Muscle layer of duodenum (tissue), 2 donors: ENCODE measurements at regions not wholly inside any gene's neighbourhood (a gene's known extent, or its start where the extent isn't known, plus 50 kb on each side); places are given as distances from the start of the nearest gene placed in this dataset.
"Not testable (repeated sequence)": the region's sequence is repeated elsewhere in the genome, so short reads cannot be mapped to it uniquely, and the experiment has no call there.

ENCODE experiments used
- H3K27ac ChIP-seq: one replicate; pipeline ENCODE4 v1.7.0; 2013; ENCODE audit warnings: mild to moderate bottlenecking, low read length
- H3K27me3 ChIP-seq: one replicate; pipeline ENCODE4 v1.7.0; 2013; ENCODE audit warnings: low read depth, mild to moderate bottlenecking, control low read depth, low read length
- H3K36me3 ChIP-seq, 2 donors: one replicate each; pipeline ENCODE4 v1.7.0; 2013; ENCODE audit warnings: low read length in 2 of 2, control low read depth in 1 of 2, mild to moderate bottlenecking in 1 of 2; ENCODE audit not compliant: insufficient read depth in 2 of 2, control insufficient read depth in 1 of 2
- H3K4me1 ChIP-seq, 2 donors: one replicate each; pipeline ENCODE4 v1.7.0; 2013; ENCODE audit warnings: low read length in 2 of 2, mild to moderate bottlenecking in 2 of 2, control low read depth in 1 of 2, moderate library complexity in 1 of 2; ENCODE audit not compliant: insufficient read depth in 2 of 2, control insufficient read depth in 1 of 2
- H3K4me3 ChIP-seq, 2 donors: one replicate each; pipeline ENCODE4 v1.7.0; 2013; ENCODE audit warnings: low read length in 2 of 2, low read depth in 1 of 2, mild to moderate bottlenecking in 1 of 2
- H3K9me3 ChIP-seq, 2 donors: one replicate each; pipeline ENCODE4 v1.7.0; 2013; ENCODE audit warnings: low read length in 2 of 2, control low read depth in 1 of 2, mild to moderate bottlenecking in 1 of 2; ENCODE audit not compliant: control insufficient read depth in 1 of 2
- donor health status: healthy.

- H3K27me3 ChIP-seq, H3K4me3 ChIP-seq, H3K36me3 ChIP-seq, H3K4me1 ChIP-seq, H3K27ac ChIP-seq, H3K9me3 ChIP-seq: not testable (repeated sequence)
These were observed 180.4 kb upstream of the ZNF184 start for GRCh38 chr6:27653143-27653825.

DNA sequence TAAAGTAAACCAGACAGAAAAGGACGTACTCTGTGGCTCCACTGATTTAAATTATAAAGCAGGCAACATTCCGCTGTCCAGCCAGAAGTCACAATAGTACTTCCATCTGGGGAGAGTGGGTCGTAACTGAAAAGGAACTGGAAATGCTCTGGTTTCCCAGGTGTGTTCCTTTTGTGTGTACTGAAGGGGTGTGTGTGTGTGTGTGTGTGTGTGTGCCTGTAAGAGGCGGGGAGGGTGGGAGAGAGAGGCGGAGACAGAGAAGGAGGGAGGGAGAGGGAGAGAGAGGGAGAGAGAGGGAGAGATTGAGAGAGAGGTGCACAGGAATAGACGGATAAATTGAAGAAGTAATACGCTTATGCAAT is 178.4 kb upstream of the ZNF184 start:
- H3K4me3 ChIP-seq: no peak overlapping the region
- H3K27ac ChIP-seq: no peak overlapping the region
- no peaks in the 10 kb centered on the region for H3K27me3 ChIP-seq
- H3K9me3 ChIP-seq: peaks cover 0 to 7% of the 10 kb centered on the region in 2 donors
- H3K36me3 ChIP-seq: no peaks in the 10 kb centered on the region
- H3K4me1 ChIP-seq: no peaks in the 10 kb centered on the region

DNA sequence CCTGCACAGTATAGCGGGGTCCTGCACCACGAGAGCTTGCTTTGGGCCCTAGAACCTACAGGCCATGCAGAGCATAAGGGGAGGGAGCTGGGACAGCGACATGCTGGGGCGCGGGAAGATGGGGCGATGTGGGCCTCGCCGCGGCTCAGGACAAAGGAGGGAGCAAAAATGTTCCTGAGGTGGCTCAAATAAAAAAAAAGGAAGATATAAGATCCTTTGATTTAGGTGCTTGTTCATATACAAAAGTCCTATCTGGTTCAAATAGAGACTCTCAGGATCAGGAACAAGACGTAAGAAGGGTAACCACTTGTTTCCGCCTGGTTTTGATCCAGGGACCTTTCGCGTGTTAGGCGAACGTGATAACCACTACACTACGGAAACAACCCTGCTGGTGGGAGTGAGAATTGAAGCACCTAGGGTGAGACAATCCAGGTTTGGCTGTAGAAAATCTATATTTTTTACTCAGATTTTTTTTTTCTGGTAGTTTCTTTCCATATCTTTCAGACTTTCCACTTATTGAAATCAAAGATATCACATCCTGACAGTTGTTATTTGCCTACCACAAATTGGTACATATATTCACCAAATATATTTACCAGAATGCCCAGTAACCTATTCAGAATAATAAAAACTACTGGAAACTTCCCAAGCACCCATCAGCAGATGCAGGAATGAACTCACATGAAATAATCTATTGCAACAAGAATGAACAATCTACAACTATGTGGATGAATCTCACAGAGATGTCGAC is 177.9 kb upstream of the ZNF184 start:
- no peaks in the 10 kb centered on the region for H3K36me3 ChIP-seq

DNA sequence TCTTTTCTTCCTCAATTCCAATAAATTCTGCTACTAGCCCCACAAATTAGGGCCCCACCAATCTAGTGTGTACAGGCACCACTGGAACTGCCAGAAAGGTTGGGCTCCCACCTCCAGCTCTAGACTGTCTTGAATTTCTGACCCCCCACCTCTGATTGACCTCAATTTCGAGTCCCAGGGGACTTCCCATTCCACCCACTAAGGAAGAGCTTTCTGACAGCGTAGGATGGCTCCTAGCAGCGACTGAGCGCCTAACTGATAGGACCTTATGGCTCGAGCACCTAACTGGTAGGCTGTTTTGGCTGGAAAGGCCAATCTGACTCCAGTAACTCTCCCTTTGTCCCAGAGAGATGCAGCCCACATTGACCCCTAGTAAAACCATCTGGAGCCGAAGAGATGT is 171.6 kb upstream of the ZNF184 start:
- H3K4me1 ChIP-seq: no peaks in the 10 kb centered on the region
- H3K27ac ChIP-seq: no peak overlapping the region
- no peaks in the 10 kb centered on the region for H3K36me3 ChIP-seq
- H3K9me3 ChIP-seq: peaks cover 0 to 4% of the 10 kb centered on the region in 2 donors
- no peaks in the 10 kb centered on the region for H3K27me3 ChIP-seq
- H3K4me3 ChIP-seq: no peak overlapping the region

More for the DNA sequence above, 177.9 kb upstream of the ZNF184 start:
- no peaks in the 10 kb centered on the region for H3K4me1 ChIP-seq
- no peak overlapping the region for H3K27ac ChIP-seq
- peaks cover 0 to 7% of the 10 kb centered on the region in 2 donors for H3K9me3 ChIP-seq
- no peak overlapping the region for H3K4me3 ChIP-seq
- no peaks in the 10 kb centered on the region for H3K27me3 ChIP-seq

DNA sequence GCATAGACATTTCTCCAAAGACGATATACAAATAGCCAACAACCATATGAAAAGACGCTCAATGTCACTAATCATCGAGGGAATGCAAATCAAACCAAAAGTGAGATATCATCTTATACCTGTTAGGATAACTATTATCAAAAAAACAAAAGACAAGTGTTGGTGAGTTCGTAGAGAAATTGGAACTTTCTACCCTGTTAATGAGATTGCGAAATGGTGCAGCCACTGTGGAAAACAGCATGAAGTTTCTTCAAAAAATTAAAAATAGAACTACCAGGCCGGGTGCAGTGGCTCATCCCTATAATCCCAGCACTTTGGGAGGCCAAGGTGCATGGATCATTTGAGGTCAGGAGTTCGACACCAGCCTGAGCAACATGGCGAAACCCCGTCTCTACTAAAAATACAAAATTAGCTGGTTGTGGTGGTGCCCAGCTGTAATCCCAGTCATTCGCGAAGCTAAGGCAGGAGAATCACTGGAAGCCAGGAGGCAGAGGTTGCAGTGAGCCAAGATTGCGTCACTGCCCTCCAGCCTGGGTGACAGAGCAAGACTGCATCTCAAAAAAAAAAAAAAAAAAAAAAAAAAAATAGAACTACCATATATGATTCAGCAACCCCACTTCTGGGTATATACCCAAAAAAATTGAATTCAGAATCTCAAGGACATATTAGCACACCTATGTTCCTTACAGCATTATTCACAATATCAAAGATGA is 170.0 kb upstream of the ZNF184 start:
- H3K36me3 ChIP-seq: no peaks in the 10 kb centered on the region

GRCh38 chr6:27635886-27636285 is 163.0 kb upstream of the ZNF184 start:
- not testable (repeated sequence) for H3K4me3 ChIP-seq, H3K9me3 ChIP-seq, H3K27ac ChIP-seq, H3K36me3 ChIP-seq, H3K4me1 ChIP-seq
- H3K27me3 ChIP-seq: peaks cover 19% of the 10 kb centered on the region

More for the DNA sequence above, 170.0 kb upstream of the ZNF184 start:
- no peaks in the 10 kb centered on the region for H3K4me1 ChIP-seq
- no peak overlapping the region for H3K27ac ChIP-seq
- no peak overlapping the region for H3K4me3 ChIP-seq
- H3K27me3 ChIP-seq: no peaks in the 10 kb centered on the region
- peaks cover 0 to 4% of the 10 kb centered on the region in 2 donors for H3K9me3 ChIP-seq

- peaks cover 25% of the 10 kb centered on the region for H3K27me3 ChIP-seq
- H3K9me3 ChIP-seq, H3K27ac ChIP-seq, H3K36me3 ChIP-seq, H3K4me3 ChIP-seq, H3K4me1 ChIP-seq: not testable (repeated sequence)
These were observed 160.3 kb upstream of the ZNF184 start for GRCh38 chr6:27633221-27633688.

DNA sequence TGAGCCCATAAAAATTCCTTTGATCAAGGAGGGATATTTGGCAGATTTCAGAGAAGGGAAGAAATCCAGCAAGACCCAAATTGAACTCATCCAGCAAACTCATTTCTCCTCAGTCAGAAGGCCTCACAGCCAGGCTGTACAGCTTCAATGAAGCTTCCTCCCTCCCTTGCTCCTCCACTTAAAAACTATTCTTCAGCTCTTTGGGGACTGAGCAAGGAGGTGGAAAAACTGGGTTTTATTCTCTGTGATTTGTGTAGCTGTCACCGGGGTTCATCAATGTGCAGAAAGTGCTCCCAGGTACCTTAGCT is 158.7 kb upstream of the ZNF184 start:
- H3K9me3 ChIP-seq: no peaks in the 10 kb centered on the region
- peaks cover 0 to 3% of the 10 kb centered on the region in 2 donors for H3K4me1 ChIP-seq
- H3K27me3 ChIP-seq: peaks cover 25% of the 10 kb centered on the region
- H3K4me3 ChIP-seq: no peak overlapping the region
- no peak overlapping the region for H3K27ac ChIP-seq
- no peaks in the 10 kb centered on the region for H3K36me3 ChIP-seq

DNA sequence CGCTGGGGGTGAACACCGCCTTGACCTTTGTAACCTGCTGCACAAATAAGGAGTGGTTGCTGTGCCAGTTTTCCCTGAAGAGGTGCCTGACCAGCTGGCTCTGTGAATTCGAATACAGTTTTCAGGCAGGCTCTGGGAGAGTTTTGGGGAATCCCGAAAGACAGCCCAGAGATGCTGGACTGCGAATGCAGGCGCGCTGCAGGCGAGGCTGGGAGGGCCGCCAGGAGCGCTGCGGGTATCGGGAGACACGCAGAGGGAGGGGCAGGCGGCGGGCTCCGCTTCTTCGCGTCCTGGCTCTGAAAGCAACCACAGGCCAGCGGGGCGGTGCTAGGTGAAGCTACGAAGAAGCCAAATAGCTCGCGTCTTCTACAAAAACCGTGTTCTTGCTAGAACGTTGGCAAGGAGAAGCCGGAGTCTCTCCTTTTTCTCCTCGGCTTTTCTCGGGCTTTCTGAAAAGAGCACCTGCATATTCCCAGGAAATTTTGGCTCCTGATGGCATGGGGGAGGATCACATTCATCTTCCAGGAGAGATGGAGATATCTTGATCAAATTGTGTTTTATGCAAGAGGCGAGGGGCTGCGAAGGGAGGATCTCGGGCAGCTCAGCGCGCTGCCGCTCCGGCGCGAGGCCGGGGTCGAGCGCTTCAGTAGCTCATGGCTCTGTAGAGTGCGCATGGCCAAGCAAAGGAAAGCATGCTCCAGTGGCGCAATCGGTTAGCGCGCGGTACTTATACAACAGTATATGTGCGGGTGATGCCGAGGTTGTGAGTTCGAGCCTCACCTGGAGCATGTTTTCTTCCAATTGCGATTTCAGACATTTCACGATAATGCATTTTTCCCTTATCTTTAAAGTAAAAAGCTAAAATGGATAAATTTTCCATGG is 158.1 kb upstream of the ZNF184 start:
- Histone ChIP-seq H3K36me3 (no peaks in the 10 kb centered on the region), H3K9me3 (no peaks in the 10 kb centered on the region), H3K27ac (no peak overlapping the region), H3K4me3 (peak overlapping the region; percentile 31 to 46), H3K27me3 (peaks cover 25% of the 10 kb centered on the region), H3K4me1 (peaks cover 0 to 3% of the 10 kb centered on the region in 2 donors)

DNA sequence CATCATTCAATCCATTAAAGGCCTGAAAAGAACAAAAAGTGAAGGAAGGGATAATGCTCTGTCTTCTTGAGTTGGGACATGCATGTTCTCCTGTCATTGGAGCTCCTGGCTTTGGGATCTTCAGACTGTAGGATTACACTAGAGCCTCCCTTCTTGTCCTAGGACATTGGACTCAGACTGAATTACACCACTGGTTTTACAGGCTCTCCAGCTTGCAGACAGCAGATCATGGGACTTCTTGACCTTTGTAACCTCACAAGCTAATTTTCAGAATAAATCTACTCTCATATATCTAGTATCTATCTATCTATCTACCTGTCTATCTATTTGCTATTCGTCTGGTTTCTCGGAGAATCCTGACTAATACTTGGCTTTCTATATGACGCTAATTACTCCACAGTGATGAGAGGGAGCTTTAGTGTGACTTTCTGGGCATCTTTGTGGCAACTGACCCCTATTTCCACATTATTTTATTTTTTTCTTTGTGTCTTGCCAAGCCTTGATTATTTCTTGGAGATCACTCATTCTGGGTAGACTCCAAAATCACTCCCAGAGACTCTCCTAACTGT is 151.9 kb upstream of the ZNF184 start:
- no peaks in the 10 kb centered on the region for H3K9me3 ChIP-seq
- H3K27me3 ChIP-seq: no peaks in the 10 kb centered on the region
- no peak overlapping the region for H3K27ac ChIP-seq
- H3K36me3 ChIP-seq: no peaks in the 10 kb centered on the region
- H3K4me1 ChIP-seq: no peaks in the 10 kb centered on the region
- H3K4me3 ChIP-seq: no peak overlapping the region
